ENCODE measurements at regions not wholly inside any gene's neighbourhood (a gene's known extent, or its start where the extent isn't known, plus 50 kb on each side); places are given as distances from the start of the nearest gene placed in this dataset.
"Not testable (repeated sequence)": the region's sequence is repeated elsewhere in the genome, so short reads cannot be mapped to it uniquely, and the experiment has no call there.

GRCh38 chr7:113402005-113402404 is 283.7 kb upstream of the SMIM30 start:
- no peak for FAIRE-seq
- DNase-seq (ENCODE audit: low spot score) = no peak

GRCh38 chr7:113394856-113395255 is 276.5 kb upstream of the SMIM30 start:
- DNase-seq (ENCODE audit: low spot score) = no peak
- no peak for FAIRE-seq

- no peak for DNase-seq (ENCODE audit: low spot score)
- no peak for FAIRE-seq
These were observed 274.6 kb upstream of the SMIM30 start for GRCh38 chr7:113392841-113393540.

GRCh38 chr7:113392421-113392820 is 274.1 kb upstream of the SMIM30 start:
- DNase-seq (ENCODE audit: low spot score) = no peak
- no peak for FAIRE-seq

- no peak for DNase-seq (ENCODE audit: low spot score)
- no peak for FAIRE-seq
These were observed 270.8 kb upstream of the SMIM30 start for GRCh38 chr7:113389112-113389646.

GRCh38 chr7:113383638-113384037 is 265.3 kb upstream of the SMIM30 start:
- FAIRE-seq = no peak

GRCh38 chr7:113379746-113380145 is 261.4 kb upstream of the SMIM30 start:
- DNase-seq (ENCODE audit: low spot score) (no peak), FAIRE-seq (no peak)

More at GRCh38 chr7:113383638-113384037, 265.3 kb upstream of the SMIM30 start:
- DNase-seq (ENCODE audit: low spot score) = no peak

GRCh38 chr7:113374955-113375354 is 256.6 kb upstream of the SMIM30 start:
- DNase-seq (ENCODE audit: low spot score) = no peak
- FAIRE-seq = no peak

- no peak for DNase-seq (ENCODE audit: low spot score)
- FAIRE-seq = no peak
These were observed 255.5 kb upstream of the SMIM30 start for GRCh38 chr7:113373863-113374262.

GRCh38 chr7:113371416-113372043 is 253.2 kb upstream of the SMIM30 start:
- DNase-seq (ENCODE audit: low spot score) = no peak
- FAIRE-seq = no peak

- no peak for FAIRE-seq
These were observed 252.6 kb upstream of the SMIM30 start for GRCh38 chr7:113370910-113371309.

GRCh38 chr7:113368256-113368655 is 249.9 kb upstream of the SMIM30 start:
- DNase-seq (ENCODE audit: low spot score) (no peak), FAIRE-seq (no peak)

More at GRCh38 chr7:113370910-113371309, 252.6 kb upstream of the SMIM30 start:
- DNase-seq (ENCODE audit: low spot score) = no peak

GRCh38 chr7:113367041-113367586 is 248.8 kb upstream of the SMIM30 start:
- DNase-seq (ENCODE audit: low spot score) (no peak), FAIRE-seq (no peak)

- no peak for FAIRE-seq
- DNase-seq (ENCODE audit: low spot score) = no peak
These were observed 247.8 kb upstream of the SMIM30 start for GRCh38 chr7:113366122-113366521.

GRCh38 chr7:113349339-113349738 is 231.0 kb upstream of the SMIM30 start:
- DNase-seq (ENCODE audit: low spot score) (no peak), FAIRE-seq (no peak)

GRCh38 chr7:113339661-113340060 is 221.3 kb upstream of the SMIM30 start:
- no peak for FAIRE-seq
- no peak for DNase-seq (ENCODE audit: low spot score)

- DNase-seq (ENCODE audit: low spot score) = no peak
- FAIRE-seq = no peak
These were observed 219.8 kb upstream of the SMIM30 start for GRCh38 chr7:113338071-113338696.

- not testable (repeated sequence) for DNase-seq (ENCODE audit: low spot score); FAIRE-seq
These were observed 218.5 kb upstream of the SMIM30 start for GRCh38 chr7:113336838-113337237.

GRCh38 chr7:113331155-113331898 is 213.0 kb upstream of the SMIM30 start:
- DNase-seq (ENCODE audit: low spot score) = no peak

GRCh38 chr7:113321201-113321600 is 202.8 kb upstream of the SMIM30 start:
- FAIRE-seq (no peak), DNase-seq (ENCODE audit: low spot score) (peak; percentile 2)

More at GRCh38 chr7:113331155-113331898, 213.0 kb upstream of the SMIM30 start:
- FAIRE-seq = no peak

- FAIRE-seq (no peak), DNase-seq (ENCODE audit: low spot score) (no peak)
These were observed 202.1 kb upstream of the SMIM30 start for GRCh38 chr7:113320419-113320818.

All from urothelium cell line (cell line).